B cell (primary cell): ENCODE measurements at regions not wholly inside any gene's neighbourhood (a gene's known extent, or its start where the extent isn't known, plus 50 kb on each side); places are given as distances from the start of the nearest gene placed in this dataset.

Experiments used
- ATAC-seq: fragments of 200-7000 bp; cut with Tn5 transposase; one replicate; pipeline ENCODE4 v1.10.0; 2021; ENCODE audit warnings: low read depth, mild to moderate bottlenecking, moderate number of reproducible peaks, moderate library complexity
- CTCF ChIA-PET: fragments of 350-600 bp; sonication (Branson Sonifier 250); formaldehyde crosslinking; loops from one replicate; lab custom pipeline; 2021; ENCODE audit warnings: antibody characterized with exemption, inconsistent platforms; lab: Charles Lee
- POLR2A ChIA-PET: fragments of 350-600 bp; sonication (Branson Sonifier 250); formaldehyde crosslinking; loops from one replicate; lab custom pipeline; 2021; ENCODE audit warnings: antibody characterized with exemption; lab: Charles Lee
- DNase-seq: peaks from one replicate; pipeline ENCODE4 v3.0.0; 2013
- H2AFZ ChIP-seq: 2 replicates; pipeline ENCODE4 v1.6.1; 2012; ENCODE audit warnings: mild to moderate bottlenecking, low read depth, low read length; ENCODE audit not compliant: insufficient read depth, poor library complexity, severe bottlenecking
- H3K27ac ChIP-seq, 2 donors: 1 replicate in 1 of 2; 2 replicates in 1 of 2; pipeline ENCODE4 v1.5.1; 2012 to 2013; ENCODE audit warnings: low read length in 2 of 2, mild to moderate bottlenecking in 2 of 2, moderate library complexity in 1 of 2
- H3K27me3 ChIP-seq, 4 experiments: fragments of 200-600 bp in 1 of 4; sonication (generic) in 1 of 4; replicated peaks in 1 of 4; 1 replicate in 2 of 4; 2 replicates in 2 of 4; pipeline versions ENCODE4 v1.6.1 to v1.7.0; 2013 to 2016; ENCODE audit warnings: low read length in 3 of 4, mild to moderate bottlenecking in 2 of 4, mixed read lengths in 1 of 4, moderate library complexity in 1 of 4; ENCODE audit not compliant: insufficient read depth in 4 of 4, control insufficient read depth in 3 of 4; ENCODE audit errors: control extremely low read depth in 1 of 4
- H3K36me3 ChIP-seq, 2 experiments: replicated peaks in 1 of 2; 1 replicate in 1 of 2; 2 replicates in 1 of 2; pipeline versions ENCODE4 v1.6.1 to v1.7.1; 2013; ENCODE audit warnings: low read length in 1 of 2; ENCODE audit not compliant: insufficient read depth in 2 of 2, control insufficient read depth in 1 of 2; ENCODE audit errors: control extremely low read depth in 1 of 2, extremely low read depth in 1 of 2
- H3K4me1 ChIP-seq, 2 donors: fragments of 200-600 bp in 1 of 2; sonication (generic) in 1 of 2; 1 replicate in 1 of 2; 2 replicates in 1 of 2; pipeline versions ENCODE4 v1.5.1 to v1.6.1; 2013 to 2017; ENCODE audit warnings: low read length in 2 of 2; ENCODE audit not compliant: control insufficient read depth in 2 of 2, insufficient read depth in 2 of 2
- H3K4me2 ChIP-seq: replicated peaks from 2 replicates; pipeline ENCODE3; 2012; ENCODE audit warnings: mild to moderate bottlenecking, low read depth, low read length; ENCODE audit not compliant: poor library complexity, severe bottlenecking
- H3K4me3 ChIP-seq, 5 experiments: fragments of 200-600 bp in 1 of 5; sonication (generic) in 1 of 5; 1 replicate in 3 of 5; 2 replicates in 2 of 5; pipeline versions ENCODE4 v1.5.1 to v1.7.0; 2011 to 2016; ENCODE audit warnings: low read length in 4 of 5, mild to moderate bottlenecking in 4 of 5, low read depth in 2 of 5, control low read depth in 1 of 5, moderate library complexity in 1 of 5; ENCODE audit not compliant: insufficient read depth in 1 of 5; ENCODE audit errors: control extremely low read depth in 1 of 5, extremely low read depth in 1 of 5
- H3K79me2 ChIP-seq: fragments of 200-600 bp; sonication (generic); one replicate; pipeline ENCODE4 v1.6.0; 2016; ENCODE audit warnings: low read length; ENCODE audit not compliant: control insufficient read depth, insufficient read depth
- H3K9ac ChIP-seq: fragments of 200-600 bp; sonication (generic); 2 replicates; pipeline ENCODE4 v1.6.1; 2017; ENCODE audit warnings: mild to moderate bottlenecking, low read length, moderate library complexity
- H3K9me3 ChIP-seq, 3 donors: one replicate each; pipeline versions ENCODE4 v1.6.1 to v1.7.1; 2013; ENCODE audit warnings: low read length in 2 of 3; ENCODE audit not compliant: control insufficient read depth in 2 of 3, insufficient read depth in 1 of 3; ENCODE audit errors: control extremely low read depth in 1 of 3
- H4K20me1 ChIP-seq: 2 replicates; pipeline ENCODE4 v1.6.0; 2012; ENCODE audit warnings: mild to moderate bottlenecking, low read length; ENCODE audit not compliant: insufficient read depth, control insufficient read depth, poor library complexity, severe bottlenecking
- H3K27ac Mint-ChIP-seq: one replicate; pipeline ENCODE4 v1.8.0; 2021; ENCODE audit warnings: mixed read lengths
- H3K27me3 Mint-ChIP-seq: one replicate; pipeline ENCODE4 v1.8.0; 2021; ENCODE audit warnings: mixed read lengths
- H3K4me1 Mint-ChIP-seq: one replicate; pipeline ENCODE4 v1.8.0; 2021; ENCODE audit warnings: mixed read lengths
- H3K4me3 Mint-ChIP-seq: one replicate; pipeline ENCODE4 v1.8.0; 2021; ENCODE audit warnings: mixed read lengths
- H3K9me3 Mint-ChIP-seq: one replicate; pipeline ENCODE4 v1.8.0; 2022; ENCODE audit warnings: mixed read lengths; ENCODE audit not compliant: insufficient read depth
- EZH2 ChIP-seq: IDR thresholded peaks from 2 replicates; pipeline ENCODE4 v1.6.1; 2012; ENCODE audit warnings: borderline replicate concordance, low read depth, mild to moderate bottlenecking, moderate library complexity, low read length; ENCODE audit not compliant: insufficient read depth, poor library complexity, severe bottlenecking
- WGBS: methylation state at CpG from one replicate; pipeline ENCODE4 v1.1.5; 2013; ENCODE audit warnings: missing lambda C conversion rate; ENCODE audit not compliant: insufficient coverage; 5-methylcytosine and 5-hydroxymethylcytosine counted together
- intact Hi-C: fragments of 100-400 bp; cut with micrococcal nuclease; formaldehyde crosslinking; loops from one replicate; pipeline ENCODE4 v1.10.0; 2022
- TF ChIP-seq, protein P1 (sequence below): fragments of 200-600 bp; IDR thresholded peaks from one replicate; pipeline ENCODE4 v1.8.0; 2022; ENCODE audit warnings: antibody characterized with exemption, mild to moderate bottlenecking

DNA sequence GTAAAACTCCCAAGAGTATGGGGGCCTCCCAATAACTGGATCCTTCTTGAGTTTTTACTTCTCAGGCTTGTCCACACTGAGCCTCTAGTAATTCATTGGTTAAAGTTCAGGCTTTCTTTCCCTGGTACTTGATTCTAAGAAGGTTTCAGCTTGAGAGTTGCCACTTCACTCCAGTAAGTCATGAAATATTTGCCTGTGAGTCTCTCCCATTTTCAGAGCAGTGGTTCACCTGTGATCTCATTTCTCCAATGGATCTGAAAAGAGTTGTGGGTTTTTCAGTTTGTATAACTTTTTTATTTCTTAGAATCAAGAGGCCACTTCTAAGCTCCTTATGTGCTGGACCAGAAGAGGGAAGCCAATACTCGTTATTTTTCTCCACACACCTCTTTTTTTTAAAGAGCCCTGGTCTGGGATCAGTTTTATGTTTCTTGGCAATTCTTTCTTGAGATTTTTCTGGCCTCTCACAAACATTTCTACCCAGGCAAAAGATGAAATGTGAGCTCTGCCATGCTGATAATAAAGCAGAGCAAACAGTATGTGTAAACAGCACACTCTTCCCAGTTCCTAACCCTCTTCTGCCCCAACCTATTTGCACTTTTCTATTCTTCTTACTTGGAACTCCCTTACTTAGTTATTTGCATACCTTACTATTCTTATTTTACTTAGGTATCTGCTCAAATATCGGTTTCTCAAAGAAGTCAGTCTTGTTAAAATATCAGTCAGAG is 983.4 kb downstream of the CCSER2 start:
- no peak overlapping the region for H3K9ac ChIP-seq
- ChIA-PET CTCF (no interaction called here), POLR2A (no interaction called here)
- no peaks in the 10 kb centered on the region for H3K9me3 ChIP-seq
- H3K4me2 ChIP-seq = no peak overlapping the region
- ATAC-seq = no peak
- no peaks in the 10 kb centered on the region for H3K27me3 ChIP-seq
- no peaks in the 10 kb centered on the region for H3K79me2 ChIP-seq
- no peaks in the 10 kb centered on the region for H3K36me3 ChIP-seq
- no peak for DNase-seq
- WGBS = no CpG with 5 or more reads among the region's 2 CpGs
- no peaks in the 10 kb centered on the region for H3K4me1 ChIP-seq
- H3K9me3 Mint-ChIP-seq = no peaks in the 10 kb centered on the region
- TF ChIP-seq EZH2 = no peak
- TF ChIP-seq, protein P1, sequence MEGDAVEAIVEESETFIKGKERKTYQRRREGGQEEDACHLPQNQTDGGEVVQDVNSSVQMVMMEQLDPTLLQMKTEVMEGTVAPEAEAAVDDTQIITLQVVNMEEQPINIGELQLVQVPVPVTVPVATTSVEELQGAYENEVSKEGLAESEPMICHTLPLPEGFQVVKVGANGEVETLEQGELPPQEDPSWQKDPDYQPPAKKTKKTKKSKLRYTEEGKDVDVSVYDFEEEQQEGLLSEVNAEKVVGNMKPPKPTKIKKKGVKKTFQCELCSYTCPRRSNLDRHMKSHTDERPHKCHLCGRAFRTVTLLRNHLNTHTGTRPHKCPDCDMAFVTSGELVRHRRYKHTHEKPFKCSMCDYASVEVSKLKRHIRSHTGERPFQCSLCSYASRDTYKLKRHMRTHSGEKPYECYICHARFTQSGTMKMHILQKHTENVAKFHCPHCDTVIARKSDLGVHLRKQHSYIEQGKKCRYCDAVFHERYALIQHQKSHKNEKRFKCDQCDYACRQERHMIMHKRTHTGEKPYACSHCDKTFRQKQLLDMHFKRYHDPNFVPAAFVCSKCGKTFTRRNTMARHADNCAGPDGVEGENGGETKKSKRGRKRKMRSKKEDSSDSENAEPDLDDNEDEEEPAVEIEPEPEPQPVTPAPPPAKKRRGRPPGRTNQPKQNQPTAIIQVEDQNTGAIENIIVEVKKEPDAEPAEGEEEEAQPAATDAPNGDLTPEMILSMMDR = no peak
- intact Hi-C loops = no loop called here
- no peaks in the 10 kb centered on the region for H4K20me1 ChIP-seq
- H3K27ac ChIP-seq = no peak overlapping the region
- no peaks in the 10 kb centered on the region for H3K27me3 Mint-ChIP-seq
- no peaks in the 10 kb centered on the region for H3K4me1 Mint-ChIP-seq
- H3K4me3 Mint-ChIP-seq = no peak overlapping the region
- H3K27ac Mint-ChIP-seq = no peak overlapping the region
- H3K4me3 ChIP-seq = no peak overlapping the region
- no peak overlapping the region for H2AFZ ChIP-seq

DNA sequence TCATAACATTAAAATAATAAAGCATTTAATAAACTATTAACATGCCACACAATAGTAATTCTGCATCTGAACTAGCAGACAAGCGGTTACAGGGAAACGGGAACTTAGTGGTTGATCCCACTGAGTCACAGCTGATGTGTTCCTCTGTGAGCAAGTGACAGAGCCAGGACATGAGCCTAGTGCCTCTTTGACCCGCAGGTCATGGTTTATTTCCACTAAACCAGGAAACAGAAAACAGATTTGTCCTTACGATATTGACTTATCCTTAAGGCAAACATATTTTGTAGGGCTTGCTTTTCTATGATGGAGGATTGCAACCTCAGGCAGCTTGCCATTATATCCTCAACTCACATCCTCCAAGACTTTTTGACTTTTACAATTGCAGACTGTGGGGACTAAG is 987.3 kb downstream of the CCSER2 start:
- intact Hi-C loops = no loop called here
- ATAC-seq (no peak), DNase-seq (no peak)
- H3K9me3 ChIP-seq = no peaks in the 10 kb centered on the region
- H3K27me3 ChIP-seq = no peaks in the 10 kb centered on the region
- no peak overlapping the region for H3K4me3 Mint-ChIP-seq
- no peaks in the 10 kb centered on the region for H3K9me3 Mint-ChIP-seq
- no peaks in the 10 kb centered on the region for H3K27me3 Mint-ChIP-seq
- ChIA-PET CTCF (no interaction called here), POLR2A (no interaction called here)
- H3K9ac ChIP-seq = no peak overlapping the region
- TF ChIP-seq, protein P1 = no peak
- no peak for TF ChIP-seq EZH2
- H4K20me1 ChIP-seq = no peaks in the 10 kb centered on the region
- H3K79me2 ChIP-seq = no peaks in the 10 kb centered on the region
- no peak overlapping the region for H3K27ac Mint-ChIP-seq
- no peak overlapping the region for H3K4me3 ChIP-seq
- H2AFZ ChIP-seq = no peak overlapping the region
- no peak overlapping the region for H3K4me2 ChIP-seq
- no peaks in the 10 kb centered on the region for H3K36me3 ChIP-seq
- no peaks in the 10 kb centered on the region for H3K4me1 Mint-ChIP-seq
- 77% methylated on average over 3 of the region's 4 CpGs for WGBS
- no peak overlapping the region for H3K27ac ChIP-seq
- H3K4me1 ChIP-seq = no peaks in the 10 kb centered on the region
